IMR-90 (cell line): ENCODE measurements at regions not wholly inside any gene's neighbourhood (a gene's known extent, or its start where the extent isn't known, plus 50 kb on each side); places are given as distances from the start of the nearest gene placed in this dataset.

Source experiments
- BHLHE40 ChIP-seq: fragments of 150-350 bp; IDR thresholded peaks from 2 replicates; pipeline ENCODE4 v1.6.1; 2016; ENCODE audit warnings: mild to moderate bottlenecking, low read depth, low read length
- CEBPB ChIP-seq: IDR thresholded peaks from 2 replicates; pipeline ENCODE4 v1.6.1; 2012; ENCODE audit warnings: low read depth, low read length, improper control_type of control experiment
- CHD1 ChIP-seq: IDR thresholded peaks from 2 replicates; pipeline ENCODE4 v1.6.1; 2012; ENCODE audit warnings: low read depth, low read length, improper control_type of control experiment
- CTCF ChIP-seq: conservative IDR thresholded peaks from 2 replicates; pipeline ENCODE4 v1.5.1; 2012; ENCODE audit warnings: mild to moderate bottlenecking, low read depth, low read length, improper control_type of control experiment
- FOS ChIP-seq: fragments of 150-350 bp; IDR thresholded peaks from 2 replicates; pipeline ENCODE4 v1.6.1; 2016; ENCODE audit warnings: low read depth, low read length
- MAFK ChIP-seq: IDR thresholded peaks from 2 replicates; pipeline ENCODE4 v1.6.1; 2012; ENCODE audit warnings: low read depth, low read length, improper control_type of control experiment
- MAZ ChIP-seq: IDR thresholded peaks from 2 replicates; pipeline ENCODE4 v1.6.1; 2012; ENCODE audit warnings: low read depth, mild to moderate bottlenecking, low read length, improper control_type of control experiment, moderate library complexity, borderline replicate concordance
- NFE2L2 ChIP-seq: fragments of 150-350 bp; IDR thresholded peaks from 2 replicates; pipeline ENCODE4 v1.6.1; 2016; ENCODE audit warnings: low read depth, mild to moderate bottlenecking, low read length
- POLR2A ChIP-seq: IDR thresholded peaks from 2 replicates; pipeline ENCODE4 v1.6.1; 2012; ENCODE audit warnings: mild to moderate bottlenecking, low read depth, low read length
- RAD21 ChIP-seq: IDR thresholded peaks from 2 replicates; pipeline ENCODE4 v1.6.1; 2012; ENCODE audit warnings: low read length, improper control_type of control experiment
- RCOR1 ChIP-seq: IDR thresholded peaks from 2 replicates; pipeline ENCODE4 v1.6.1; 2012; ENCODE audit warnings: mild to moderate bottlenecking, low read length, improper control_type of control experiment; ENCODE audit not compliant: insufficient replicate concordance
- RFX5 ChIP-seq: IDR thresholded peaks from 2 replicates; pipeline ENCODE4 v1.8.0; 2012; ENCODE audit warnings: low read depth, mild to moderate bottlenecking, low read length, moderate library complexity
- TF ChIP-seq, protein P1 (sequence below): fragments of 150-350 bp; IDR thresholded peaks from 2 replicates; pipeline ENCODE4 v1.6.1; 2016; ENCODE audit warnings: low read depth, mild to moderate bottlenecking, low read length, moderate library complexity, borderline replicate concordance

DNA sequence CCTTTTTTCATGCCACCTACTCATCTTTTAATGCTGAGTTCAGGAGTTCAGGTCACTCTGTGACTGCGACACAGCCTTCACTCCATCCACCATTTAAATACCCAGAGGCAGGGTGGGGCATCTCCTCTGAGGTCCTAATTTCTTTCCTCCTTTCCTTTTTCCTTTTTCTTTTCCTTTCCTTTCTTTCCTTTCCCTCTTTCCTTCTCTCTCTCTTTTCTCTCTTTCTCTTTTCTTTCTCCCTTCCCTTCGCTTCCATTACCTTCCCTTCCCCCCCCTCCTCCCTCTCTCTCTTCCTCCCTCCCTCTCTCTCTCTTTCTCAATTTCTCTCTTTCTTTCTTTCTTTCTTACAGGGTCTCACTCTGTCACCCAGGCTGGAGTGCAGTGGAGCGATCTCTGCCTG, 145.9 kb upstream of the SVIL start:
- no peak for TF ChIP-seq RCOR1
- TF ChIP-seq CTCF = no peak
- TF ChIP-seq CHD1 = no peak
- no peak for TF ChIP-seq POLR2A
- TF ChIP-seq, protein P1, sequence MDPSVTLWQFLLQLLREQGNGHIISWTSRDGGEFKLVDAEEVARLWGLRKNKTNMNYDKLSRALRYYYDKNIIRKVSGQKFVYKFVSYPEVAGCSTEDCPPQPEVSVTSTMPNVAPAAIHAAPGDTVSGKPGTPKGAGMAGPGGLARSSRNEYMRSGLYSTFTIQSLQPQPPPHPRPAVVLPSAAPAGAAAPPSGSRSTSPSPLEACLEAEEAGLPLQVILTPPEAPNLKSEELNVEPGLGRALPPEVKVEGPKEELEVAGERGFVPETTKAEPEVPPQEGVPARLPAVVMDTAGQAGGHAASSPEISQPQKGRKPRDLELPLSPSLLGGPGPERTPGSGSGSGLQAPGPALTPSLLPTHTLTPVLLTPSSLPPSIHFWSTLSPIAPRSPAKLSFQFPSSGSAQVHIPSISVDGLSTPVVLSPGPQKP = no peak
- TF ChIP-seq RAD21 = no peak
- no peak for TF ChIP-seq NFE2L2
- no peak for TF ChIP-seq MAZ
- no peak for TF ChIP-seq RFX5
- TF ChIP-seq MAFK = no peak
- no peak for TF ChIP-seq BHLHE40
- TF ChIP-seq FOS = no peak
- no peak for TF ChIP-seq CEBPB
